ENCODE measurements at regions not wholly inside any gene's neighbourhood (a gene's known extent, or its start where the extent isn't known, plus 50 kb on each side); places are given as distances from the start of the nearest gene placed in this dataset.
A peak's percentile ranks its signal among the peaks of the same experiment; 100 is the strongest.

DNA sequence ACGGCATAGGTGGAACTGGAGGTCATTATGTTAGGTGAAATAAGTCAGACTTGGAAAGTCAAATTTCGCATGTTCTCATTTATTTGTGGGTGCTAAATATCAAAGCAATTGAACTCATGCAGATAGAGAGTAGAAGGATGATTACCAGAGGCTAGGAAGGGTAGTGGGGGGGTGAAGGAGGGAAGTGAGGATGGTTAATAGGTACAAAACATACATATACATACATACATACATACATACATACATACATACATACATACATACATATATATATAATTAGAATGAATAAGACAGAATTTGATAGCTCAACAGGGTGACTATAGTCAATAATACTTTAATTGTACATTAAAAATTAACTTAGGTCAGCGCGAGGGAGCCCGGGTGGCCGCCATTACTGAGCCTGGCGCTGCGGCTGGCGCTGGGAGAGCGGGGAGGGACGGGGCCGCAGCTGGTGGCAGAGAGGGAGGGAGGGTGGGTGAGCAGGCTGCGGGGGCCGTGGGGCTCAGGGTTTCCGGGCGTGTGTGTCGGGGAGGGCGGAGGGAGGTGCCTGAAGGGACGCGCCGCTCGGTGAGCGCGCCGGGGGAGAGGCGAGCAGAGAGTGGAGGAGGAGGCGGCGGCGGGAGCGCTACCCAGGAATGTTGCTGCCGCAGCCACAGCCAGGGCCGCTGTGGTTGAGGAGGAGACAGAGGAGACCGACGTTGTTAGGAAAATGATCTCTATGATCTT lies 85.8 kb upstream of the EGFR start:
- peak overlapping the region; percentile 29 for H3K4me3 ChIP-seq (ENCODE audit: low read depth, low read length, poor library complexity, severe bottlenecking)
- BruUV-seq (replicated peaks): no TSS peak
- POLR2A ChIA-PET (ENCODE audit: low non-redundant PET): no interaction called here
- no peak overlapping the region for H3K27ac ChIP-seq (ENCODE audit: low read depth, low read length, poor library complexity, severe bottlenecking)
- intact Hi-C loops (cut with micrococcal nuclease; ENCODE audit: unreplicated experiment): no loop called here
- no peaks in the 10 kb centered on the region for H3K36me3 ChIP-seq (ENCODE audit: insufficient read depth, low read length, poor library complexity, severe bottlenecking)
- H3K9me3 ChIP-seq (ENCODE audit: low read depth, low read length, poor library complexity, severe bottlenecking): peaks cover 5% of the 10 kb centered on the region
- H3K27me3 ChIP-seq (replicated peaks; ENCODE audit: insufficient read depth, low read depth, low read length, poor library complexity): peaks cover 3% of the 10 kb centered on the region
- CTCF ChIA-PET: no interaction called here
- TF ChIP-seq EZH2 (IDR thresholded peaks at IDR 0.05; ENCODE audit: borderline replicate concordance, low read depth, low read length, poor library complexity, severe bottlenecking) (no peak), CTCF (conservative IDR thresholded peaks at IDR 0.05; ENCODE audit: low read depth, low read length) (no peak)
- no peaks in the 10 kb centered on the region for H3K4me1 ChIP-seq (ENCODE audit: insufficient read depth, low read length, poor library complexity, severe bottlenecking)
- peak; percentile 52 for DNase-seq (ENCODE audit: low spot score)

DNA sequence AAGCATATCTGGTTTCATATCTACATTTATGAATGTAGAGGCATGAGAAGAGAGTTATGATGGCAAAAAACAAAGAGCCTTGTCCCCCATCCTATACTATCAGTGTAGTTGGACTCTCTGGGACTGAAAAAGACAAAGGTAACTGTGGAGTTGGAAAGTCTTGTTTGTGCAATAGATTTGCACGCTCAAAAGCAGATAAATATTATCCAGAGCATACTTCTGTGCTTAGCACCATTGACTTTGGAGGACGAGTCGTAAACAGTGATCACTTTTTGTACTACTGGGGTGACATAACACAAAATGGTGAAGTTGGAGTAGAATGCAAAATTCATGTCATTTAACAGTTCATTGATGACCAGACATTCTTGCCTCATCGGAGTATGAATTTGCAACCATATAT lies 85.2 kb upstream of the EGFR start:
- intact Hi-C loops (cut with micrococcal nuclease; ENCODE audit: unreplicated experiment): no loop called here
- BruUV-seq (replicated peaks): no TSS peak
- CTCF ChIA-PET: no interaction called here
- Histone ChIP-seq H3K4me3 (ENCODE audit: low read depth, low read length, poor library complexity, severe bottlenecking) (peak overlapping the region; percentile 29), H3K9me3 (ENCODE audit: low read depth, low read length, poor library complexity, severe bottlenecking) (peaks cover 5% of the 10 kb centered on the region), H3K27me3 (replicated peaks; ENCODE audit: insufficient read depth, low read depth, low read length, poor library complexity) (peaks cover 3% of the 10 kb centered on the region), H3K36me3 (ENCODE audit: insufficient read depth, low read length, poor library complexity, severe bottlenecking) (no peaks in the 10 kb centered on the region), H3K27ac (ENCODE audit: low read depth, low read length, poor library complexity, severe bottlenecking) (no peak overlapping the region), H3K4me1 (ENCODE audit: insufficient read depth, low read length, poor library complexity, severe bottlenecking) (no peaks in the 10 kb centered on the region)
- no peak for TF ChIP-seq EZH2 (IDR thresholded peaks at IDR 0.05; ENCODE audit: borderline replicate concordance, low read depth, low read length, poor library complexity, severe bottlenecking)
- no peak for TF ChIP-seq CTCF (conservative IDR thresholded peaks at IDR 0.05; ENCODE audit: low read depth, low read length)
- POLR2A ChIA-PET (ENCODE audit: low non-redundant PET): no interaction called here
- DNase-seq (ENCODE audit: low spot score): no peak

DNA sequence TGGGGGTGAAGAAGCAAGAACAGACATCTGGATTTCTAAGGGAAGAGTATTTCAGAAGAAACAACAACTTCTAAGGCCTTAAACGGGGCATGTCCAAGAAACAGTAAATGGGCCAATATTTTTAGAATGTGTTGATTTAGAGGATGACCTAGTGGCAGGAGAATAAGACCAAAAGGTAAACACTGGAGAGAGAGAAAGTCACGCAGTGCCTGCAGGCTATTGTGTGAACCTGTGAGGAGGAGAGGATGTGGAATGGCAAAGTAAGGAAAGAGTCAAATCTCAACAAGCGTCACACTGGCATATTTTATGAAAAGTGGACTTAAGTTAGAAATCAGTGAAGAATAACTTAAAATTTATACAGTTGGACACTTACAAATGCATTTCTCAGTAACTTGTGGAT lies 78.1 kb upstream of the EGFR start:
- Histone ChIP-seq H3K9me3 (ENCODE audit: low read depth, low read length, poor library complexity, severe bottlenecking) (no peaks in the 10 kb centered on the region), H3K4me3 (ENCODE audit: low read depth, low read length, poor library complexity, severe bottlenecking) (no peak overlapping the region), H3K4me1 (ENCODE audit: insufficient read depth, low read length, poor library complexity, severe bottlenecking) (no peaks in the 10 kb centered on the region), H3K36me3 (ENCODE audit: insufficient read depth, low read length, poor library complexity, severe bottlenecking) (no peaks in the 10 kb centered on the region), H3K27ac (ENCODE audit: low read depth, low read length, poor library complexity, severe bottlenecking) (no peak overlapping the region), H3K27me3 (replicated peaks; ENCODE audit: insufficient read depth, low read depth, low read length, poor library complexity) (no peaks in the 10 kb centered on the region)
- DNase-seq (ENCODE audit: low spot score): no peak
- ChIA-PET CTCF (no interaction called here), POLR2A (ENCODE audit: low non-redundant PET) (interaction anchor here (0.5 kb wide), 1 partner anchor 21 kb away, joined by 9 read pairs; no protein-coding TSS in a partner anchor)
- BruUV-seq (replicated peaks): no TSS peak
- intact Hi-C loops (cut with micrococcal nuclease; ENCODE audit: unreplicated experiment): no loop called here
- no peak for TF ChIP-seq EZH2 (IDR thresholded peaks at IDR 0.05; ENCODE audit: borderline replicate concordance, low read depth, low read length, poor library complexity, severe bottlenecking)
- no peak for TF ChIP-seq CTCF (conservative IDR thresholded peaks at IDR 0.05; ENCODE audit: low read depth, low read length)

Data from A673 (cell line).